ENCODE measurements at regions not wholly inside any gene's neighbourhood (a gene's known extent, or its start where the extent isn't known, plus 50 kb on each side); places are given as distances from the start of the nearest gene placed in this dataset.

DNA sequence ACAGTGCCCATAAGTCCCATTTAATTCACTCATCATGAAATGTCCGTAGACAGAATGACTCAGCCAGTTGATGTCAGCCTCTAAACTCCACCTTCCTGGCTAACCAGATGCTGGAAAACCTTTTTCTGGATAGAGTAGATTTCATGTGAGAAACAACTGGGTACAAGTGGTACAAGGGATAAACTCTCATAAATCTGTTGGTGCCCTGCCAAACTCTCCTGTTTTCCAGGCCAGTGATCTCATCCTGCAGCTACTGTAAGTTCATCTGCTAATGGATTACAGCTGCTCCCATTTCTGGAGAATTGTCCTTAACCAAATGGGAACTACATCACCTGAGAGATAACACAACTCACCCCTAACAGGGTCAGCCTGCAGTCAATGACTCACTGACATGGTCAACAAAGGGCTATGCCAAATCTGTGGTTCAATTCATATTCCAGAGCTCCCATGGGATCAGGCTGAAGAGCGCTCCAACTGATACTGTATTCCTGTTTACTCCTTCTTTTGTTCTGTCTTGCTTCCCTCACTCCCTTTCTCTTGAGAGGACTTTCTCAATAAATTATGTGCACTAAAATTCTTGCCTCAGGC lies 210.1 kb upstream of the HDDC2 start:
- peak; percentile 70 for DNase-seq (ENCODE audit: low read depth)
- H3K4me3 ChIP-seq (ENCODE audit: control insufficient read depth, low read depth, low read length) = no peak overlapping the region
- TF ChIP-seq, protein P1, sequence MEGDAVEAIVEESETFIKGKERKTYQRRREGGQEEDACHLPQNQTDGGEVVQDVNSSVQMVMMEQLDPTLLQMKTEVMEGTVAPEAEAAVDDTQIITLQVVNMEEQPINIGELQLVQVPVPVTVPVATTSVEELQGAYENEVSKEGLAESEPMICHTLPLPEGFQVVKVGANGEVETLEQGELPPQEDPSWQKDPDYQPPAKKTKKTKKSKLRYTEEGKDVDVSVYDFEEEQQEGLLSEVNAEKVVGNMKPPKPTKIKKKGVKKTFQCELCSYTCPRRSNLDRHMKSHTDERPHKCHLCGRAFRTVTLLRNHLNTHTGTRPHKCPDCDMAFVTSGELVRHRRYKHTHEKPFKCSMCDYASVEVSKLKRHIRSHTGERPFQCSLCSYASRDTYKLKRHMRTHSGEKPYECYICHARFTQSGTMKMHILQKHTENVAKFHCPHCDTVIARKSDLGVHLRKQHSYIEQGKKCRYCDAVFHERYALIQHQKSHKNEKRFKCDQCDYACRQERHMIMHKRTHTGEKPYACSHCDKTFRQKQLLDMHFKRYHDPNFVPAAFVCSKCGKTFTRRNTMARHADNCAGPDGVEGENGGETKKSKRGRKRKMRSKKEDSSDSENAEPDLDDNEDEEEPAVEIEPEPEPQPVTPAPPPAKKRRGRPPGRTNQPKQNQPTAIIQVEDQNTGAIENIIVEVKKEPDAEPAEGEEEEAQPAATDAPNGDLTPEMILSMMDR (conservative IDR thresholded peaks at IDR 0.05; ENCODE audit: control insufficient read depth, insufficient read depth, low read depth, low read length) = no peak

DNA sequence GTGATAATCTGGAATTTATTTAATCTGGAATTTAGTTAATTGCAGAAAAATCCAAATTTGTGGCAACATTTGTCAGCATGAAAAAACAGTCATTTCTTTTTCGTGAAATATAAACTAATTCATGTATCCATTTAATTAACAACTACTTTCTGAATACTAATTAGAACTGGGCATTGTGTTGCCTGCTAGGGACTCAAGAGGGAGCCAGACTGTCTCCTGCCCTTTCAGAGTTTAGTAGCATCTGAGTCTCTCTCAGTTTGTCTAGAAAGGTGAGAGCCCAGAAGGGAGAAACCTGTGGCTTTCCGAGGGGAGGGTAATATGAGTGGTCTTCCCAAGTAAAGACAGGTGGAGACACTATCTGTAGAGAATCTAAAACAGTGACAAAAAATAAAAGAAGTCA lies 210.9 kb upstream of the HDDC2 start:
- DNase-seq (ENCODE audit: low read depth) = no peak
- no peak overlapping the region for H3K4me3 ChIP-seq (ENCODE audit: control insufficient read depth, low read depth, low read length)
- TF ChIP-seq, protein P1 (conservative IDR thresholded peaks at IDR 0.05; ENCODE audit: control insufficient read depth, insufficient read depth, low read depth, low read length) = peak; percentile 17

DNA sequence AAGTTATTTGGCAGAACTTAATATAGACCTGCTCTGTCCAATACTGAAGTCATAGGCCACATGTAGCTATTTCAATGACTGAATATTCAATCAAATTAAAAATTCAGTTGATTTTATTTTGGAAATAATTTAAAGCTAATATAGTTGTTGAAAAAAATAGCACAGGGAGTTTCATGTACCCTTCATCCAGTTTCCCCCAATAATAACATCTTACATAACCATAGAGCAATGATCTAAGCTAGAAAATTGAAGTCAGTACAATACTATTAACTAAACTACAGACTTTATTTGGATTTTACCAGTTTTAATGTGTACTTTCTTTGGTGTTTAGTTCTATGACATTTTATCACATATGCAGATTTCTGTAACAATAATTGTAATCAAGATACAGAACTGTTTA lies 212.2 kb upstream of the HDDC2 start:
- TF ChIP-seq, protein P1 (conservative IDR thresholded peaks at IDR 0.05; ENCODE audit: control insufficient read depth, insufficient read depth, low read depth, low read length) = no peak
- no peak for DNase-seq (ENCODE audit: low read depth)
- no peak overlapping the region for H3K4me3 ChIP-seq (ENCODE audit: control insufficient read depth, low read depth, low read length)

DNA sequence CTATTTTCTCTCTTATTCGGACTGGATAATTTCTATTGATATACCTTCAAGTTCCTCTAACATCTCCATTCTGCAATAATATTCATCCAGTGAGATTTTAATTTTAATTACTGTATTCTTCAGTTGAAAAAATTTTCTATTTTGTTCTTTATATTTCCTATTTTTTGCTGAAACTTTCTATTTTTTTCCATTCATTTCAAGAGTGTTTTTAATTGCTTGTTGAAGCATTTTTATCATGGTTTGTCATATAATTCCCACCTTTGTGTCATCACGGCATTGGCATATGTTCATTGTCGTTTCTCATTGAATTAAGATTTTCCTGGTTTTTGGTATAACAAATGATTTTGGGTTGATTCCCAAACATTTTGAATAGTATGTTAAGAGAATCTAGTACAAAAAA lies 214.9 kb upstream of the HDDC2 start:
- no peak overlapping the region for H3K4me3 ChIP-seq (ENCODE audit: control insufficient read depth, low read depth, low read length)
- DNase-seq (ENCODE audit: low read depth) = no peak
- TF ChIP-seq, protein P1 (conservative IDR thresholded peaks at IDR 0.05; ENCODE audit: control insufficient read depth, insufficient read depth, low read depth, low read length) = no peak

DNA sequence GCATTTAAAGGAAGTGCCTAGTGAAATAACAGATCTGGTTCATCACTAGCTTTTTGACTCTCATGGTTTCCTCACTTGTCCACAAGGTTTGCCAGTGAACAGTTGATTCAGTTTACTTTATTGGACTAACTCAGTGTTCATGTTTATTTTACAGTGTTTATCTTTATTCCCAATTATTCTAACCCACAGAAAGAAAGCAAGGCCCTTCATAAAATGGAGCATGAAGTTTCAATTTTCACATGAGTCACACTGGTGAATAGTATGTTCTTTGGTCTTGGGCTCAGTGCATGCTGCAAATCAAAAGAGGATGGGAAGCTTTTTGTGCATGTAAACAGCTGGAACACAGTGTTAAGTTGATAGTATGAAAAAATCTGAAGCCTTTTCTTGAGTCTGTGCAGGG lies 217.6 kb upstream of the HDDC2 start:
- DNase-seq (ENCODE audit: low read depth) = no peak
- TF ChIP-seq, protein P1 (conservative IDR thresholded peaks at IDR 0.05; ENCODE audit: control insufficient read depth, insufficient read depth, low read depth, low read length) = no peak
- no peak overlapping the region for H3K4me3 ChIP-seq (ENCODE audit: control insufficient read depth, low read depth, low read length)

DNA sequence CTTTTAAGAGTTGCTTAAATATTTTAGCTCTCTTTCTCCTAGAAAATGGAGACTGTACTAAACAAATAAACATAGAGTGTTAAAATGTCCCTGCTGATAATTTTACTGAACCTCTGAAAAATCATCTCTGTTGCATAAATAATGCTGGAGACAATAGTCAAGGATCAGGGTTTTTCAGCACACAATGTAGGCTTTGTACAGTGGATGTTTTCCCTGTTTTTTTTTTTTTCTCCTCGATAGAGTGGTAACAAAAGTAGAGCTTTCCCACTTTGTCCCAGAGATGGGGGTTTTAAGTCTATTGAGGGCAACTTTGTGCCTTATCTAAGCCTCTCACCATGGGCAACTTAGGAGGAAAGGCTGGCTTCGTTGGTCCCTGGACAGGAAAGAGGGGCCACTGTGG lies 222.6 kb upstream of the HDDC2 start:
- no peak overlapping the region for H3K4me3 ChIP-seq (ENCODE audit: control insufficient read depth, low read depth, low read length)
- DNase-seq (ENCODE audit: low read depth) = no peak
- TF ChIP-seq, protein P1 (conservative IDR thresholded peaks at IDR 0.05; ENCODE audit: control insufficient read depth, insufficient read depth, low read depth, low read length) = no peak

All from fibroblast of mammary gland (primary cell).